ENCODE measurements at regions not wholly inside any gene's neighbourhood (a gene's known extent, or its start where the extent isn't known, plus 50 kb on each side); places are given as distances from the start of the nearest gene placed in this dataset.

GRCh38 chr1:220370041-220370700, 97.9 kb upstream of the RAB3GAP2 start:
- TF ChIP-seq CTCF (IDR thresholded peaks at IDR 0.05; ENCODE audit: low read depth, low read length), result no peak
- in situ Hi-C loops (cut with HindIII; ENCODE audit: low sequenced_read_pairs), result no loop called here
- peak; percentile 61 for DNase-seq (ENCODE audit: low read depth, low spot score)
- H3K4me3 ChIP-seq (ENCODE audit: low read depth, low read length), result no peak overlapping the region

GRCh38 chr1:220369511-220369910, 97.3 kb upstream of the RAB3GAP2 start:
- H3K4me3 ChIP-seq (ENCODE audit: low read depth, low read length), result no peak overlapping the region
- no peak for TF ChIP-seq CTCF (IDR thresholded peaks at IDR 0.05; ENCODE audit: low read depth, low read length)
- no peak for DNase-seq (ENCODE audit: low read depth, low spot score)
- in situ Hi-C loops (cut with HindIII; ENCODE audit: low sequenced_read_pairs), result no loop called here

- DNase-seq (ENCODE audit: low read depth, low spot score), result no peak
- no peak overlapping the region for H3K4me3 ChIP-seq (ENCODE audit: low read depth, low read length)
- in situ Hi-C loops (cut with HindIII; ENCODE audit: low sequenced_read_pairs), result no loop called here
- TF ChIP-seq CTCF (IDR thresholded peaks at IDR 0.05; ENCODE audit: low read depth, low read length), result no peak
Observed at GRCh38 chr1:220368352-220369265, 96.4 kb upstream of the RAB3GAP2 start.

- in situ Hi-C loops (cut with HindIII; ENCODE audit: low sequenced_read_pairs), result no loop called here
- TF ChIP-seq CTCF (IDR thresholded peaks at IDR 0.05; ENCODE audit: low read depth, low read length), result no peak
- DNase-seq (ENCODE audit: low read depth, low spot score), result no peak
- no peak overlapping the region for H3K4me3 ChIP-seq (ENCODE audit: low read depth, low read length)
Observed at GRCh38 chr1:220367833-220368232, 95.6 kb upstream of the RAB3GAP2 start.

GRCh38 chr1:220366269-220366668, 94.0 kb upstream of the RAB3GAP2 start:
- no peak for DNase-seq (ENCODE audit: low read depth, low spot score)
- in situ Hi-C loops (cut with HindIII; ENCODE audit: low sequenced_read_pairs), result no loop called here
- no peak for TF ChIP-seq CTCF (IDR thresholded peaks at IDR 0.05; ENCODE audit: low read depth, low read length)
- H3K4me3 ChIP-seq (ENCODE audit: low read depth, low read length), result no peak overlapping the region

- no peak for TF ChIP-seq CTCF (IDR thresholded peaks at IDR 0.05; ENCODE audit: low read depth, low read length)
- in situ Hi-C loops (cut with HindIII; ENCODE audit: low sequenced_read_pairs), result no loop called here
Observed at GRCh38 chr1:220363196-220363837, 91.1 kb upstream of the RAB3GAP2 start.

More at GRCh38 chr1:220363196-220363837, 91.1 kb upstream of the RAB3GAP2 start:
- DNase-seq (ENCODE audit: low read depth, low spot score), result no peak
- no peak overlapping the region for H3K4me3 ChIP-seq (ENCODE audit: low read depth, low read length)
